Suprapubic skin (tissue), 4 donors: ENCODE measurements at regions not wholly inside any gene's neighbourhood (a gene's known extent, or its start where the extent isn't known, plus 50 kb on each side); places are given as distances from the start of the nearest gene placed in this dataset.

Experiments used
- DNase-seq, 2 donors: peaks; one replicate each; pipeline ENCODE4 v3.0.0-alpha.2; 2019; ENCODE audit warnings: low spot score in 2 of 2
- H3K27ac ChIP-seq: fragments of 200-600 bp; sonication (generic); one replicate; pipeline ENCODE4 v1.5.1; 2019
- H3K27me3 ChIP-seq: fragments of 200-600 bp; sonication (generic); one replicate; pipeline ENCODE4 v1.5.1; 2019
- H3K36me3 ChIP-seq: fragments of 200-600 bp; sonication (generic); one replicate; pipeline ENCODE4 v1.5.1; 2019
- H3K4me1 ChIP-seq: fragments of 200-600 bp; sonication (generic); one replicate; pipeline ENCODE4 v1.5.1; 2019
- H3K4me3 ChIP-seq: fragments of 200-600 bp; sonication (generic); one replicate; pipeline ENCODE4 v1.5.1; 2019; ENCODE audit warnings: mild to moderate bottlenecking
- H3K9me3 ChIP-seq: fragments of 200-600 bp; sonication (generic); one replicate; pipeline ENCODE4 v1.5.1; 2019
- EP300 ChIP-seq: sonication (generic); formaldehyde crosslinking; IDR thresholded peaks from one replicate; pipeline ENCODE4 v1.6.1; 2017; ENCODE audit warnings: antibody characterized with exemption
- POLR2A ChIP-seq, 2 donors: fragments of 450-650 bp; IDR thresholded peaks; one replicate each; pipeline ENCODE4 v1.6.1; 2017; ENCODE audit warnings: antibody characterized with exemption in 2 of 2, mild to moderate bottlenecking in 2 of 2, moderate library complexity in 2 of 2
- POLR2AphosphoS5 ChIP-seq, 3 donors: sonication (generic); formaldehyde crosslinking; IDR thresholded peaks; one replicate each; pipeline ENCODE4 v1.6.1; 2017; ENCODE audit warnings: antibody characterized with exemption in 3 of 3
- WGBS: methylation state at CpG from one replicate; pipeline ENCODE4 v1.1.5; 2018; 5-methylcytosine and 5-hydroxymethylcytosine counted together
- TF ChIP-seq, protein P1 (sequence below), 2 donors: fragments of 200-600 bp in 1 of 2; fragments of 450-650 bp in 1 of 2; sonication (generic) in 1 of 2; IDR thresholded peaks; one replicate each; pipeline ENCODE4 v1.5.1; 2016 to 2019; ENCODE audit warnings: antibody characterized with exemption in 2 of 2, mild to moderate bottlenecking in 1 of 2, moderate library complexity in 1 of 2

GRCh38 chr2:185145316-185146121 lies 547.2 kb downstream of the ZNF804A start:
- Histone ChIP-seq H3K36me3 (no peaks in the 10 kb centered on the region), H3K4me1 (no peaks in the 10 kb centered on the region), H3K9me3 (no peaks in the 10 kb centered on the region), H3K27me3 (no peaks in the 10 kb centered on the region), H3K4me3 (no peak overlapping the region), H3K27ac (no peak overlapping the region)
- 69% methylated on average over 11 of the region's 11 CpGs for WGBS
- DNase-seq: no peak
- TF ChIP-seq POLR2A (IDR thresholded peaks at IDR 0.05) (no peak), EP300 (no peak), POLR2AphosphoS5 (IDR thresholded peaks at IDR 0.05) (no peak)
- TF ChIP-seq, protein P1, sequence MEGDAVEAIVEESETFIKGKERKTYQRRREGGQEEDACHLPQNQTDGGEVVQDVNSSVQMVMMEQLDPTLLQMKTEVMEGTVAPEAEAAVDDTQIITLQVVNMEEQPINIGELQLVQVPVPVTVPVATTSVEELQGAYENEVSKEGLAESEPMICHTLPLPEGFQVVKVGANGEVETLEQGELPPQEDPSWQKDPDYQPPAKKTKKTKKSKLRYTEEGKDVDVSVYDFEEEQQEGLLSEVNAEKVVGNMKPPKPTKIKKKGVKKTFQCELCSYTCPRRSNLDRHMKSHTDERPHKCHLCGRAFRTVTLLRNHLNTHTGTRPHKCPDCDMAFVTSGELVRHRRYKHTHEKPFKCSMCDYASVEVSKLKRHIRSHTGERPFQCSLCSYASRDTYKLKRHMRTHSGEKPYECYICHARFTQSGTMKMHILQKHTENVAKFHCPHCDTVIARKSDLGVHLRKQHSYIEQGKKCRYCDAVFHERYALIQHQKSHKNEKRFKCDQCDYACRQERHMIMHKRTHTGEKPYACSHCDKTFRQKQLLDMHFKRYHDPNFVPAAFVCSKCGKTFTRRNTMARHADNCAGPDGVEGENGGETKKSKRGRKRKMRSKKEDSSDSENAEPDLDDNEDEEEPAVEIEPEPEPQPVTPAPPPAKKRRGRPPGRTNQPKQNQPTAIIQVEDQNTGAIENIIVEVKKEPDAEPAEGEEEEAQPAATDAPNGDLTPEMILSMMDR (IDR thresholded peaks at IDR 0.05): no peak

GRCh38 chr2:185147361-185147760 lies 549.0 kb downstream of the ZNF804A start:
- TF ChIP-seq, protein P1 (IDR thresholded peaks at IDR 0.05): no peak
- TF ChIP-seq POLR2AphosphoS5 (IDR thresholded peaks at IDR 0.05): no peak
- TF ChIP-seq EP300: no peak
- TF ChIP-seq POLR2A (IDR thresholded peaks at IDR 0.05): no peak
- Histone ChIP-seq H3K4me3 (no peak overlapping the region), H3K27ac (no peak overlapping the region), H3K4me1 (no peaks in the 10 kb centered on the region), H3K9me3 (no peaks in the 10 kb centered on the region), H3K36me3 (no peaks in the 10 kb centered on the region), H3K27me3 (no peaks in the 10 kb centered on the region)
- WGBS: 74% methylated on average over 1 of the region's 1 CpG
- DNase-seq: no peak

- Histone ChIP-seq H3K4me1 (no peaks in the 10 kb centered on the region), H3K36me3 (no peaks in the 10 kb centered on the region), H3K27me3 (no peaks in the 10 kb centered on the region), H3K4me3 (no peak overlapping the region), H3K9me3 (no peaks in the 10 kb centered on the region), H3K27ac (no peak overlapping the region)
- no peak for TF ChIP-seq EP300
- TF ChIP-seq POLR2A (IDR thresholded peaks at IDR 0.05): no peak
- TF ChIP-seq, protein P1 (IDR thresholded peaks at IDR 0.05): no peak
- TF ChIP-seq POLR2AphosphoS5 (IDR thresholded peaks at IDR 0.05): no peak
- no peak for DNase-seq
- 75% methylated on average over 3 of the region's 3 CpGs for WGBS
These were observed 553.9 kb downstream of the ZNF804A start for GRCh38 chr2:185152186-185152585.

DNA sequence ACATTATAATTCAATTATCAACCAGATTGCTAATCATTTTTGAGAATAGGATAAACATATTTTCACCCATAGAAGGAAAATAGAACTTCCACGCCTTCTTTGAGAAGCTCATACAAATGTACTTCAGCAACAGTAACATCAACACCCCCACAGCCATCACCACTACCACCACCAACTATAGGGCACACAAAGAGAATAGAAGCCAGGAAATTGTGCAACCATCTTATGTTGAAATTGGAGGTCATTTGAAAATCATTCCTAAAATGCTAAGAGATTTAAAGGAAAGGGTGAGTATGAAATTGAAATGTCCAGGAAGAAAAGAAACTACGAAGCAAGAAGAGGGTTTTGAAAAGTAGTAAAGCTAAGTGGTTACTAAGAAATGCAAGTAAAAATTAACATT lies 563.4 kb downstream of the ZNF804A start:
- DNase-seq: no peak
- no peaks in the 10 kb centered on the region for H3K36me3 ChIP-seq
- H3K27me3 ChIP-seq: no peaks in the 10 kb centered on the region
- H3K27ac ChIP-seq: no peak overlapping the region
- WGBS: 88% methylated on average over 2 of the region's 2 CpGs
- H3K4me1 ChIP-seq: no peaks in the 10 kb centered on the region
- TF ChIP-seq POLR2AphosphoS5 (IDR thresholded peaks at IDR 0.05): no peak
- TF ChIP-seq POLR2A (IDR thresholded peaks at IDR 0.05): no peak
- no peak for TF ChIP-seq EP300
- TF ChIP-seq, protein P1 (IDR thresholded peaks at IDR 0.05): no peak
- no peaks in the 10 kb centered on the region for H3K9me3 ChIP-seq
- H3K4me3 ChIP-seq: no peak overlapping the region

- H3K27ac ChIP-seq: no peak overlapping the region
- no peak for DNase-seq
- no peaks in the 10 kb centered on the region for H3K9me3 ChIP-seq
- no peak overlapping the region for H3K4me3 ChIP-seq
- TF ChIP-seq POLR2A (IDR thresholded peaks at IDR 0.05) (no peak), POLR2AphosphoS5 (IDR thresholded peaks at IDR 0.05) (no peak), EP300 (no peak)
- TF ChIP-seq, protein P1 (IDR thresholded peaks at IDR 0.05): no peak
- no peaks in the 10 kb centered on the region for H3K36me3 ChIP-seq
- no peaks in the 10 kb centered on the region for H3K27me3 ChIP-seq
- H3K4me1 ChIP-seq: no peaks in the 10 kb centered on the region
- 80% methylated on average over 1 of the region's 1 CpG for WGBS
These were observed 564.3 kb upstream of the FSIP2 start for GRCh38 chr2:185174353-185174752.
